Liver (tissue), 3 donors: ENCODE measurements at regions not wholly inside any gene's neighbourhood (a gene's known extent, or its start where the extent isn't known, plus 50 kb on each side); places are given as distances from the start of the nearest gene placed in this dataset.

Source experiments
- CTCF ChIP-seq: fragments of 150-350 bp; IDR thresholded peaks from 2 replicates; pipeline ENCODE4 v1.5.1; 2017; ENCODE audit warnings: improper control_type of control experiment, low read depth, low read length; ENCODE audit not compliant: missing input control
- FOXA1 ChIP-seq: IDR thresholded peaks from 2 replicates; pipeline ENCODE4 v1.6.1; 2016; ENCODE audit warnings: antibody characterized with exemption
- FOXA2 ChIP-seq: IDR thresholded peaks from 2 replicates; pipeline ENCODE4 v1.6.1; 2016; ENCODE audit warnings: antibody characterized with exemption
- GABPA ChIP-seq, 2 donors: IDR thresholded peaks in 1 of 2; conservative IDR thresholded peaks in 1 of 2; 2 replicates each; pipeline ENCODE4 v1.6.1; 2016; ENCODE audit warnings: antibody characterized with exemption in 2 of 2, mild to moderate bottlenecking in 1 of 2, moderate library complexity in 1 of 2
- MAX ChIP-seq: IDR thresholded peaks from 2 replicates; pipeline ENCODE4 v1.6.1; 2016; ENCODE audit warnings: antibody characterized with exemption
- RAD21 ChIP-seq, 2 donors: IDR thresholded peaks; 2 replicates each; pipeline ENCODE4 v1.6.1; 2016; ENCODE audit warnings: antibody characterized with exemption in 2 of 2, mild to moderate bottlenecking in 2 of 2
- REST ChIP-seq: IDR thresholded peaks from 2 replicates; pipeline ENCODE4 v1.6.1; 2016; ENCODE audit warnings: antibody characterized with exemption, mild to moderate bottlenecking
- RXRA ChIP-seq, 2 donors: IDR thresholded peaks; 2 replicates each; pipeline ENCODE4 v1.6.1; 2017 to 2018; ENCODE audit warnings: antibody characterized with exemption in 2 of 2, mild to moderate bottlenecking in 1 of 2
- SP1 ChIP-seq: IDR thresholded peaks from 2 replicates; pipeline ENCODE4 v1.6.1; 2018; ENCODE audit warnings: antibody characterized with exemption, mild to moderate bottlenecking
- YY1 ChIP-seq: IDR thresholded peaks from 2 replicates; pipeline ENCODE4 v1.6.1; 2016; ENCODE audit warnings: antibody characterized with exemption, mild to moderate bottlenecking
- donor health status: healthy.
- donor health status: healthy.

- no peak for TF ChIP-seq SP1
- TF ChIP-seq CTCF, result no peak
- no peak for TF ChIP-seq FOXA1
- TF ChIP-seq MAX, result no peak
- no peak for TF ChIP-seq RAD21 (IDR thresholded peaks at IDR 0.05)
- no peak for TF ChIP-seq FOXA2
- TF ChIP-seq YY1, result no peak
- TF ChIP-seq RXRA (IDR thresholded peaks at IDR 0.05), result no peak
- TF ChIP-seq REST, result no peak
- TF ChIP-seq GABPA (IDR thresholded peaks at IDR 0.05 in 1 of 2, conservative IDR thresholded peaks at IDR 0.05 in 1 of 2), result no peak
Measured at GRCh38 chr16:5551909-5552308, 454.3 kb upstream of the EEF2KMT start.
